RWPE1 (cell line): ENCODE measurements at regions not wholly inside any gene's neighbourhood (a gene's known extent, or its start where the extent isn't known, plus 50 kb on each side); places are given as distances from the start of the nearest gene placed in this dataset.

Source experiments
- CTCF ChIA-PET: fragments of 350-600 bp; sonication (Branson Sonifier 250); formaldehyde crosslinking; extraction: SDS; loops from one replicate; lab custom pipeline; 2021; lab: Yijun Ruan, JAX
- POLR2A ChIA-PET: fragments of 400-600 bp; formaldehyde crosslinking; extraction: SDS; loops from one replicate; lab custom pipeline; 2020; ENCODE audit warnings: antibody characterized with exemption; ENCODE audit not compliant: low non-redundant PET; lab: Yijun Ruan, JAX
- DNase-seq: peaks from one replicate; pipeline ENCODE4 v3.0.0; 2012; ENCODE audit warnings: low spot score
- H3K27ac ChIP-seq: fragments of 450-650 bp; 2 replicates; pipeline ENCODE4 v1.5.1; 2017
- TF ChIP-seq, protein P1 (sequence below): fragments of 450-650 bp; conservative IDR thresholded peaks from 2 replicates; pipeline ENCODE4 v1.5.1; 2017; ENCODE audit warnings: low read depth, mild to moderate bottlenecking

GRCh38 chr14:45673420-45673819, 420.4 kb upstream of the MIS18BP1 start:
- DNase-seq: no peak
- ChIA-PET CTCF (no interaction called here), POLR2A (no interaction called here)
- TF ChIP-seq, protein P1, sequence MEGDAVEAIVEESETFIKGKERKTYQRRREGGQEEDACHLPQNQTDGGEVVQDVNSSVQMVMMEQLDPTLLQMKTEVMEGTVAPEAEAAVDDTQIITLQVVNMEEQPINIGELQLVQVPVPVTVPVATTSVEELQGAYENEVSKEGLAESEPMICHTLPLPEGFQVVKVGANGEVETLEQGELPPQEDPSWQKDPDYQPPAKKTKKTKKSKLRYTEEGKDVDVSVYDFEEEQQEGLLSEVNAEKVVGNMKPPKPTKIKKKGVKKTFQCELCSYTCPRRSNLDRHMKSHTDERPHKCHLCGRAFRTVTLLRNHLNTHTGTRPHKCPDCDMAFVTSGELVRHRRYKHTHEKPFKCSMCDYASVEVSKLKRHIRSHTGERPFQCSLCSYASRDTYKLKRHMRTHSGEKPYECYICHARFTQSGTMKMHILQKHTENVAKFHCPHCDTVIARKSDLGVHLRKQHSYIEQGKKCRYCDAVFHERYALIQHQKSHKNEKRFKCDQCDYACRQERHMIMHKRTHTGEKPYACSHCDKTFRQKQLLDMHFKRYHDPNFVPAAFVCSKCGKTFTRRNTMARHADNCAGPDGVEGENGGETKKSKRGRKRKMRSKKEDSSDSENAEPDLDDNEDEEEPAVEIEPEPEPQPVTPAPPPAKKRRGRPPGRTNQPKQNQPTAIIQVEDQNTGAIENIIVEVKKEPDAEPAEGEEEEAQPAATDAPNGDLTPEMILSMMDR: no peak
- no peak overlapping the region for H3K27ac ChIP-seq

GRCh38 chr14:45664668-45665356, 411.8 kb upstream of the MIS18BP1 start:
- TF ChIP-seq, protein P1: no peak
- CTCF ChIA-PET: interaction anchor here (0.6 kb wide), 2 partner anchors 121 to 274 kb away, joined by 4 to 5 read pairs; no protein-coding TSS in a partner anchor
- POLR2A ChIA-PET: no interaction called here
- no peak overlapping the region for H3K27ac ChIP-seq
- DNase-seq: no peak

- ChIA-PET POLR2A (no interaction called here), CTCF (no interaction called here)
- TF ChIP-seq, protein P1: no peak
- DNase-seq: no peak
- H3K27ac ChIP-seq: no peak overlapping the region
Measured at GRCh38 chr14:45658917-45659299, 405.9 kb upstream of the MIS18BP1 start.

DNA sequence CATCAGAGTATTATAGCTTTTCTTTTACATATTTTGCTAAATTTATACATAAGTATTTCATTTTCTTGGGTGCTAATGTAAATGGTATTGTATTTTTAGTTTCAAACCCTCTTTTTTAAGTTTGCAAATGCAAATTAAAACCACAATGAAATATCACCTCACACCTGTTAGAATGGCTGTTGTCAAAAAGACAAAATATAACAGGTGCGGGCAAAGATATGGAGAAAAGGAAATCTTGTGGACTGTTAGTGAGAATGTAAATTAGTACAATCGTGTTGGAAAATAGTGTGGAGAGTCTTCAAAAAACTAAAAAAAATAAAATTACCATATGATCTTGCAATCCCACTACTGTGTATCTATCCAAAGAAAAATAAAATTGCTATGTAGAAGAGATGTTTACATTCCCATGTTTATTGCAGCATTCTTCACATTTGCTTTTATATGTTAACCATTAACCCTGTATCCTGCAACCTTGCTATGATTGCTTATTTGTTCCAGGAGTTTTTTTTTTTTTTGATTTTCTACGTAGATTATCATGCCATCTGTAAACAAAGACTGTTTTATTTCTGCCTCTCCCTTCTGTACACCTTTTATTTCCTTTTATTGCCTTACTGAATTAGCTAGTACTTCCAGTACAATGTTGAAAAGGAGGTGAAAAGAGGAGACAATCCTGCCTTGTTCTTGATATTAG, 405.4 kb upstream of the MIS18BP1 start:
- no peak for DNase-seq
- H3K27ac ChIP-seq: no peak overlapping the region
- POLR2A ChIA-PET: no interaction called here
- CTCF ChIA-PET: no interaction called here
- TF ChIP-seq, protein P1: no peak

DNA sequence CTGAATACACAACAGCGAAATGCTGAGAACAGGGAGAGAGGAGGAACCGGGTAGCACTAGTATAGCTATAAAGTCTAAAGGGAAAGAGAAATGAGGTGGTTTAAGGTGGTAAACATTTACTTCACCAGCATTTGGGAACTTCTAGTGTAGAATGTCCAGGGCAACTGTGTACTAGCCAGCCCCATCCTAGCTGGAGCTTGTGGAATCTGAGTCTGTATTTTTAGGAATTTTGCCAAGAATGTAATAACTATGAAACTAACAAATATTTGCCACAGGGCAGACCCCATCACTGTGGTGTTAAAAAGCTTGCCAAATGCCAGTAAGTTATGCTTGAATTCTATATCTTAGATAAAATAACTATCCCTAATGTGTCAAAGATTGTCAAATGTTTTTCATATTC, 398.9 kb upstream of the MIS18BP1 start:
- no peak for DNase-seq
- TF ChIP-seq, protein P1: no peak
- POLR2A ChIA-PET: interaction anchor here (0.5 kb wide), 1 partner anchor 848 kb away, joined by 3 read pairs; no protein-coding TSS in a partner anchor
- no peak overlapping the region for H3K27ac ChIP-seq
- CTCF ChIA-PET: no interaction called here

GRCh38 chr14:45650754-45651153, 397.8 kb upstream of the MIS18BP1 start:
- CTCF ChIA-PET: interaction anchor here (0.6 to 0.9 kb wide), 2 partner anchors 25 to 1511 kb away, joined by 4 read pairs; no protein-coding TSS in a partner anchor
- no peak overlapping the region for H3K27ac ChIP-seq
- TF ChIP-seq, protein P1: no peak
- no peak for DNase-seq
- POLR2A ChIA-PET: no interaction called here
